ENCODE measurements at regions not wholly inside any gene's neighbourhood (a gene's known extent, or its start where the extent isn't known, plus 50 kb on each side); places are given as distances from the start of the nearest gene placed in this dataset.

DNA sequence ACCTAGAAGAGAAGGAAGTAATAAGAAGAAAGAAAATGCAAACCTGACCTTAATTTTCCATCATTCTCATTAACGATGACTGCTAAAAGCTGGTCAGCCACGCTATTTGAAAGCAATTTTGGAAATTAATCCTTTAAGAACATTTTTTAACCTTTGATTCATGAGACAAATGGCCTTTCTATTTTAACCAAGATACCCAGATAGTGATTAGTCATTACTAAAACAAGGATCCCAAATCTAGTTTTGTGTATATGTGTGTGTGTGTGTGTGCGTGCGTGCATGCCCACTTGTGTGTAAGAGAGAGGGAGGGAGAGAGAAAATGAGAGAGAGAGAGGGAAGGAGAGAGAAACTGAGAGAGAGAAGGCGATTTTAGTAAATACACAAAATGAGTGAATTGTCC, 329.5 kb downstream of the DEPDC1B start:
- TF ChIP-seq, protein P1, sequence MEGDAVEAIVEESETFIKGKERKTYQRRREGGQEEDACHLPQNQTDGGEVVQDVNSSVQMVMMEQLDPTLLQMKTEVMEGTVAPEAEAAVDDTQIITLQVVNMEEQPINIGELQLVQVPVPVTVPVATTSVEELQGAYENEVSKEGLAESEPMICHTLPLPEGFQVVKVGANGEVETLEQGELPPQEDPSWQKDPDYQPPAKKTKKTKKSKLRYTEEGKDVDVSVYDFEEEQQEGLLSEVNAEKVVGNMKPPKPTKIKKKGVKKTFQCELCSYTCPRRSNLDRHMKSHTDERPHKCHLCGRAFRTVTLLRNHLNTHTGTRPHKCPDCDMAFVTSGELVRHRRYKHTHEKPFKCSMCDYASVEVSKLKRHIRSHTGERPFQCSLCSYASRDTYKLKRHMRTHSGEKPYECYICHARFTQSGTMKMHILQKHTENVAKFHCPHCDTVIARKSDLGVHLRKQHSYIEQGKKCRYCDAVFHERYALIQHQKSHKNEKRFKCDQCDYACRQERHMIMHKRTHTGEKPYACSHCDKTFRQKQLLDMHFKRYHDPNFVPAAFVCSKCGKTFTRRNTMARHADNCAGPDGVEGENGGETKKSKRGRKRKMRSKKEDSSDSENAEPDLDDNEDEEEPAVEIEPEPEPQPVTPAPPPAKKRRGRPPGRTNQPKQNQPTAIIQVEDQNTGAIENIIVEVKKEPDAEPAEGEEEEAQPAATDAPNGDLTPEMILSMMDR (conservative IDR thresholded peaks at IDR 0.05) = no peak
- TF ChIP-seq ZFX (IDR thresholded peaks at IDR 0.05) = no peak

Data from C4-2B (cell line).